HL-60 (cell line): ENCODE measurements at regions not wholly inside any gene's neighbourhood (a gene's known extent, or its start where the extent isn't known, plus 50 kb on each side); places are given as distances from the start of the nearest gene placed in this dataset.

Experiments
- DNase-seq, 2 experiments: peaks; one replicate each; pipeline ENCODE4 v3.0.0-alpha.2; 2010 to 2020; ENCODE audit warnings: low read depth in 1 of 2, low spot score in 1 of 2
- H3K27ac ChIP-seq: fragments of 250-450 bp; sonication (Bioruptor Pico); replicated peaks from 2 replicates; pipeline ENCODE4 v1.5.1; 2020; ENCODE audit warnings: mild to moderate bottlenecking, moderate library complexity
- H3K27me3 ChIP-seq: fragments of 250-450 bp; sonication (Bioruptor Pico); 2 replicates; pipeline ENCODE4 v1.5.1; 2021; ENCODE audit warnings: mild to moderate bottlenecking, moderate library complexity; ENCODE audit not compliant: insufficient read depth, poor library complexity, severe bottlenecking
- H3K4me3 ChIP-seq: replicated peaks from 2 replicates; pipeline ENCODE4 v1.5.1; 2011; ENCODE audit warnings: mild to moderate bottlenecking, control low read depth, low read length; ENCODE audit not compliant: insufficient read depth
- GABPA ChIP-seq: IDR thresholded peaks from 2 replicates; pipeline ENCODE4 v1.6.1; 2012; ENCODE audit warnings: low read depth
- POLR2AphosphoS5 ChIP-seq: IDR thresholded peaks from 2 replicates; pipeline ENCODE4 v1.6.1; 2012; ENCODE audit warnings: low read depth
- SPI1 ChIP-seq: IDR thresholded peaks from 2 replicates; pipeline ENCODE4 v1.6.1; 2012; ENCODE audit warnings: low read depth, mild to moderate bottlenecking, borderline replicate concordance
- TF ChIP-seq, protein P1 (sequence below): IDR thresholded peaks from 2 replicates; pipeline ENCODE4 v1.6.1; 2012; ENCODE audit warnings: low read depth; ENCODE audit not compliant: insufficient replicate concordance
- TF ChIP-seq, protein P2 (sequence below): IDR thresholded peaks from one replicate; pipeline ENCODE4 v1.5.1; 2011; ENCODE audit warnings: low read length, control low read depth, inconsistent platforms; ENCODE audit not compliant: insufficient read depth

DNA sequence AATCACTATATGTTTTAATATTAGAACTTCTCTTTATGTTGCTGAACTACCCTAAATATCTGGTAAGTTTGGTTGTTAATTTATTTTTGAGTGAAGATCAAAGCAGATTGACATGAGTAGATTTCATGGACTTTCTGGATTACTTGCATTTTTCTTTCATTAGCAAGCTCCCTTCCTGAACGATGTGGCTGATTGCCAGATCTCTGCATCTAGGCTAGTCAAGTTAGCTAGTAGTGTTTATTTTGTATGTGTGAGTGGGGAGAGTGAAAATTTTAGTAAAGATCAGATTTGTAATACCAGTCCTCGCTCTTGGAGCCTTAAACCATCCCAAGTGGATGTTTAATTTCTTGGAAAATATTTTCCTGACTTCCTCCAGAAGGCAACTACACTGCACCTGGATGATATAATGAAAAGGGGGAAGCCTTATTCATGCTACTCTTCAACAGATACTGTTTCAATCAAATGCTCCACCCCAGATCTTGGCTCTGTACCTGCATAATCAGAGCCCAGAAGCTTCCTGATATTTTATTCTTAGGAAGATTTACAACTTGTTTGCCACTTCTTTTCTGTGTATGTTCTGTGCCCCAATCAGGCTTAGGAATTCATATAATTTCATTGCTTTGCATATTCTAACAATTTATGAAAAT, 143.2 kb upstream of the GRIA4 start:
- Histone ChIP-seq H3K27ac (no peak overlapping the region), H3K4me3 (no peak overlapping the region), H3K27me3 (no peaks in the 10 kb centered on the region)
- no peak for TF ChIP-seq POLR2AphosphoS5
- TF ChIP-seq, protein P1, sequence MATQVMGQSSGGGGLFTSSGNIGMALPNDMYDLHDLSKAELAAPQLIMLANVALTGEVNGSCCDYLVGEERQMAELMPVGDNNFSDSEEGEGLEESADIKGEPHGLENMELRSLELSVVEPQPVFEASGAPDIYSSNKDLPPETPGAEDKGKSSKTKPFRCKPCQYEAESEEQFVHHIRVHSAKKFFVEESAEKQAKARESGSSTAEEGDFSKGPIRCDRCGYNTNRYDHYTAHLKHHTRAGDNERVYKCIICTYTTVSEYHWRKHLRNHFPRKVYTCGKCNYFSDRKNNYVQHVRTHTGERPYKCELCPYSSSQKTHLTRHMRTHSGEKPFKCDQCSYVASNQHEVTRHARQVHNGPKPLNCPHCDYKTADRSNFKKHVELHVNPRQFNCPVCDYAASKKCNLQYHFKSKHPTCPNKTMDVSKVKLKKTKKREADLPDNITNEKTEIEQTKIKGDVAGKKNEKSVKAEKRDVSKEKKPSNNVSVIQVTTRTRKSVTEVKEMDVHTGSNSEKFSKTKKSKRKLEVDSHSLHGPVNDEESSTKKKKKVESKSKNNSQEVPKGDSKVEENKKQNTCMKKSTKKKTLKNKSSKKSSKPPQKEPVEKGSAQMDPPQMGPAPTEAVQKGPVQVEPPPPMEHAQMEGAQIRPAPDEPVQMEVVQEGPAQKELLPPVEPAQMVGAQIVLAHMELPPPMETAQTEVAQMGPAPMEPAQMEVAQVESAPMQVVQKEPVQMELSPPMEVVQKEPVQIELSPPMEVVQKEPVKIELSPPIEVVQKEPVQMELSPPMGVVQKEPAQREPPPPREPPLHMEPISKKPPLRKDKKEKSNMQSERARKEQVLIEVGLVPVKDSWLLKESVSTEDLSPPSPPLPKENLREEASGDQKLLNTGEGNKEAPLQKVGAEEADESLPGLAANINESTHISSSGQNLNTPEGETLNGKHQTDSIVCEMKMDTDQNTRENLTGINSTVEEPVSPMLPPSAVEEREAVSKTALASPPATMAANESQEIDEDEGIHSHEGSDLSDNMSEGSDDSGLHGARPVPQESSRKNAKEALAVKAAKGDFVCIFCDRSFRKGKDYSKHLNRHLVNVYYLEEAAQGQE = no peak
- no peak for DNase-seq

DNA sequence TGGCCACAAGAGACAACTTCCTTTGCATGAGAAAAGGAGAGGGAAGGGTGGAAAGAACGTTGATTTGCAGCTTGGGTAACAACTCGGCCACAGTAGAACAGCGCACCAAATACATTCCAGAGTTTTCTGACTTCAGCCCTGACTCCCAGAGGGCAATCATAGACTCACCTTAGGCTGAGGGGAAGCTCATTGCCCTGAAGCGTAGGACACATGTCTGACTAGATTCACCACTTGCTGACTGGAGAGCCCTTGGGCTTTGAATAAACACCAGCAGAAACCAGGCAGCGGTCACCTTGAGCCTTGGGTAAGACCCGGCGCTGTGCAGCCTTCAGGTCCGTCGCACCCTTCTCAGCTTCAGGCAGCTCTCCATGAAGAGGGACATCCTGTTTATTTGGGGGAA, 151.8 kb upstream of the GRIA4 start:
- TF ChIP-seq, protein P1 = no peak
- no peak for TF ChIP-seq GABPA
- TF ChIP-seq POLR2AphosphoS5 = no peak
- no peak for TF ChIP-seq SPI1
- TF ChIP-seq, protein P2, sequence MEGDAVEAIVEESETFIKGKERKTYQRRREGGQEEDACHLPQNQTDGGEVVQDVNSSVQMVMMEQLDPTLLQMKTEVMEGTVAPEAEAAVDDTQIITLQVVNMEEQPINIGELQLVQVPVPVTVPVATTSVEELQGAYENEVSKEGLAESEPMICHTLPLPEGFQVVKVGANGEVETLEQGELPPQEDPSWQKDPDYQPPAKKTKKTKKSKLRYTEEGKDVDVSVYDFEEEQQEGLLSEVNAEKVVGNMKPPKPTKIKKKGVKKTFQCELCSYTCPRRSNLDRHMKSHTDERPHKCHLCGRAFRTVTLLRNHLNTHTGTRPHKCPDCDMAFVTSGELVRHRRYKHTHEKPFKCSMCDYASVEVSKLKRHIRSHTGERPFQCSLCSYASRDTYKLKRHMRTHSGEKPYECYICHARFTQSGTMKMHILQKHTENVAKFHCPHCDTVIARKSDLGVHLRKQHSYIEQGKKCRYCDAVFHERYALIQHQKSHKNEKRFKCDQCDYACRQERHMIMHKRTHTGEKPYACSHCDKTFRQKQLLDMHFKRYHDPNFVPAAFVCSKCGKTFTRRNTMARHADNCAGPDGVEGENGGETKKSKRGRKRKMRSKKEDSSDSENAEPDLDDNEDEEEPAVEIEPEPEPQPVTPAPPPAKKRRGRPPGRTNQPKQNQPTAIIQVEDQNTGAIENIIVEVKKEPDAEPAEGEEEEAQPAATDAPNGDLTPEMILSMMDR = no peak

DNA sequence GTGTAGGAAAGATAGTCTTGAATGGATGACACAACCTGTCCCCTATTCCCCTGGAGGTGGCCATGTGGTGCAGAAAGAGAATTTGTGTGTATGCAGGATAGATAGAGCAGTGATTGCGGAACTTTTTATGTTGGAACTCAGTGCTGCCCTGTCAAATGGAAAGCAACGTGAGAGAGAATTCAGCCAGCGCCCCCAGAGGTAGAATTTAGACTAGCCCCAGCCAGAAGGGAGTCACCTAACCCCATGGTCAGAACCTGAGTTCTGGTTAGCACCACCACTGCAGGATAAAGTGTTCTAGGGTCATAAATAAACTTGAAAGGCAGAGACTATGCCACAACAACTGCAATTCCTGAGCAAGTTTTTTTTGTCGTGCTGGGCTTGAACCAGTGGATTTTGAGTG, 152.9 kb upstream of the GRIA4 start:
- H3K27ac ChIP-seq = no peak overlapping the region
- no peaks in the 10 kb centered on the region for H3K27me3 ChIP-seq
- H3K4me3 ChIP-seq = no peak overlapping the region
- no peak for DNase-seq
- TF ChIP-seq, protein P1 = no peak
- TF ChIP-seq, protein P2 = no peak
- TF ChIP-seq SPI1 (no peak), POLR2AphosphoS5 (no peak), GABPA (no peak)

More for the DNA sequence above, 151.8 kb upstream of the GRIA4 start:
- H3K27ac ChIP-seq = no peak overlapping the region
- no peak overlapping the region for H3K4me3 ChIP-seq
- H3K27me3 ChIP-seq = no peaks in the 10 kb centered on the region
- DNase-seq = no peak
